ENCODE measurements at regions not wholly inside any gene's neighbourhood (a gene's known extent, or its start where the extent isn't known, plus 50 kb on each side); places are given as distances from the start of the nearest gene placed in this dataset.

DNA sequence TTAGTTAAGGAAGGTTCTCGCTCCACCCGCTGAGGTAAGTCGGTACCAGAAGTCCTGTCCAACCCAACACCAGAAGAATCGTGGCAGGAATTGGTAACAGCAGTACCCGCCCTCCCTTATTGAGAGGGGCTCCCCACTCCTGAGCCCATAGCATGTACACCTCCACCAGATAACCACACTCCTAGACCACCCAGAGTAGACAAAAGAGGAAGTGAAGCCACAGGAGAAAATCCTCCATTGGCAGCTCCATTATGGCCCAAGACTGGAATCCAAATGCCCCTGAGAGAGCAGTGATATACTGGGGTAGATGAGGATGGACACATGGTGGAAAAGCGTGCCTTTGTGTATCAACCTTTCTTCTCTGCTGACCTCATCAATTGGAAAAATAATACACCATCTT lies 106.1 kb upstream of the EPB41L4A start:
- no peaks in the 10 kb centered on the region for H3K9me3 ChIP-seq
- ATAC-seq, result no peak
- H3K36me3 ChIP-seq (replicated peaks in 1 of 2; ENCODE audit: insufficient read depth in 1 of 2, low read depth in 2 of 2), result no peaks in the 10 kb centered on the region
- DNase-seq, result no peak
- 90 to 97% methylated on average over 6 of the region's 6 CpGs for WGBS, 2 donors
- no peak for TF ChIP-seq POLR2A (IDR thresholded peaks at IDR 0.05)
- TF ChIP-seq, protein P1, sequence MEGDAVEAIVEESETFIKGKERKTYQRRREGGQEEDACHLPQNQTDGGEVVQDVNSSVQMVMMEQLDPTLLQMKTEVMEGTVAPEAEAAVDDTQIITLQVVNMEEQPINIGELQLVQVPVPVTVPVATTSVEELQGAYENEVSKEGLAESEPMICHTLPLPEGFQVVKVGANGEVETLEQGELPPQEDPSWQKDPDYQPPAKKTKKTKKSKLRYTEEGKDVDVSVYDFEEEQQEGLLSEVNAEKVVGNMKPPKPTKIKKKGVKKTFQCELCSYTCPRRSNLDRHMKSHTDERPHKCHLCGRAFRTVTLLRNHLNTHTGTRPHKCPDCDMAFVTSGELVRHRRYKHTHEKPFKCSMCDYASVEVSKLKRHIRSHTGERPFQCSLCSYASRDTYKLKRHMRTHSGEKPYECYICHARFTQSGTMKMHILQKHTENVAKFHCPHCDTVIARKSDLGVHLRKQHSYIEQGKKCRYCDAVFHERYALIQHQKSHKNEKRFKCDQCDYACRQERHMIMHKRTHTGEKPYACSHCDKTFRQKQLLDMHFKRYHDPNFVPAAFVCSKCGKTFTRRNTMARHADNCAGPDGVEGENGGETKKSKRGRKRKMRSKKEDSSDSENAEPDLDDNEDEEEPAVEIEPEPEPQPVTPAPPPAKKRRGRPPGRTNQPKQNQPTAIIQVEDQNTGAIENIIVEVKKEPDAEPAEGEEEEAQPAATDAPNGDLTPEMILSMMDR (IDR thresholded peaks at IDR 0.05), result no peak
- no peak overlapping the region for H3K27ac ChIP-seq
- no peaks in the 10 kb centered on the region for H3K4me1 ChIP-seq
- intact Hi-C loops (cut with DNase I), result no loop called here
- H3K27me3 ChIP-seq, result no peaks in the 10 kb centered on the region
- H3K4me3 ChIP-seq, result no peak overlapping the region

DNA sequence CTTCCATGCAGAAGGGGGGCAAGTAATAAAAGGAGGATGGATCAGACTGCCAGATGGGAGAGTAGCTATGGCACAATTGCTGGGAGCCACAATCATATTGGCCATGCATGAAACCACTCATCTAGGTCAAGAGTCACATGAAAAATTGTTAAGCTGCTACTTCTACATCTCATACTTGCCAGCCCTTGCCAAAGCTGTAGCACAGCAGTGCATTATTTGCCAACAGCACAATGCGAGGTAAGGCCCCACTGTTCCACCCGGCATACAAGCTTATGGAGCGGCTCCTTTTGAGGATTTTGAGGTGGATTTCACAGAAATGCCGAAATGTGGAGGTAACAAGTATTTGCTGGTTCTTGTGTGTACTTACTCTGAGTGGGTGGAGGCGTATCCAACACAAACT lies 109.9 kb upstream of the EPB41L4A start:
- no peaks in the 10 kb centered on the region for H3K9me3 ChIP-seq
- intact Hi-C loops (cut with DNase I), result no loop called here
- DNase-seq (no peak), ATAC-seq (no peak)
- no peak overlapping the region for H3K4me3 ChIP-seq
- H3K27me3 ChIP-seq, result no peaks in the 10 kb centered on the region
- no peaks in the 10 kb centered on the region for H3K36me3 ChIP-seq (replicated peaks in 1 of 2; ENCODE audit: insufficient read depth in 1 of 2, low read depth in 2 of 2)
- no peaks in the 10 kb centered on the region for H3K4me1 ChIP-seq
- TF ChIP-seq, protein P1 (IDR thresholded peaks at IDR 0.05), result no peak
- TF ChIP-seq POLR2A (IDR thresholded peaks at IDR 0.05), result no peak
- no peak overlapping the region for H3K27ac ChIP-seq
- WGBS, 2 donors, result 85% methylated on average over 5 of the region's 5 CpGs

DNA sequence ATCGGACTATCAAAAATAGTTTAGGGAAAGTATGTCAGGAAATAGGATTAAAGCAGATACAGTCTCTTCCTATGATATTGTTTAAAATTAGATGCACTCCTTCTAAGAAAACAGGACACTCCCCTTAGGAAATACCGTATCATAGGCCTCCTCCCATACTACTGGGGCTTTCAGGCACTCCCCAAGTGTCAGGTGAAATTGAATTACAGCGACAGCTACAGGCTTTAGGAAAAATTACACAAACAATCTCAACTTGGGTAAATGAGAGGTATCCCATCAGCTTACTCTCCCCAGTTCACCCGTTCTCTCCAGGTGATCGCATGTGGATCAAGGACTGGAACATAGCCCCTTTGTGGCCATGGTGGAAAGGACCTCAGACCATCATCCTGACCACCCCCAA lies 110.4 kb upstream of the EPB41L4A start:
- DNase-seq, result no peak
- no peak for TF ChIP-seq POLR2A (IDR thresholded peaks at IDR 0.05)
- TF ChIP-seq, protein P1 (IDR thresholded peaks at IDR 0.05), result peak in 4 of 7 experiments; percentile 36 to 49 (median 40)
- H3K9me3 ChIP-seq, result no peaks in the 10 kb centered on the region
- ATAC-seq, result no peak
- 36 to 51% methylated on average over 5 of the region's 5 CpGs for WGBS, 2 donors
- no peaks in the 10 kb centered on the region for H3K4me1 ChIP-seq
- no peak overlapping the region for H3K27ac ChIP-seq
- no peak overlapping the region for H3K4me3 ChIP-seq
- intact Hi-C loops (cut with DNase I), result no loop called here
- no peaks in the 10 kb centered on the region for H3K27me3 ChIP-seq
- H3K36me3 ChIP-seq (replicated peaks in 1 of 2; ENCODE audit: insufficient read depth in 1 of 2, low read depth in 2 of 2), result no peaks in the 10 kb centered on the region

DNA sequence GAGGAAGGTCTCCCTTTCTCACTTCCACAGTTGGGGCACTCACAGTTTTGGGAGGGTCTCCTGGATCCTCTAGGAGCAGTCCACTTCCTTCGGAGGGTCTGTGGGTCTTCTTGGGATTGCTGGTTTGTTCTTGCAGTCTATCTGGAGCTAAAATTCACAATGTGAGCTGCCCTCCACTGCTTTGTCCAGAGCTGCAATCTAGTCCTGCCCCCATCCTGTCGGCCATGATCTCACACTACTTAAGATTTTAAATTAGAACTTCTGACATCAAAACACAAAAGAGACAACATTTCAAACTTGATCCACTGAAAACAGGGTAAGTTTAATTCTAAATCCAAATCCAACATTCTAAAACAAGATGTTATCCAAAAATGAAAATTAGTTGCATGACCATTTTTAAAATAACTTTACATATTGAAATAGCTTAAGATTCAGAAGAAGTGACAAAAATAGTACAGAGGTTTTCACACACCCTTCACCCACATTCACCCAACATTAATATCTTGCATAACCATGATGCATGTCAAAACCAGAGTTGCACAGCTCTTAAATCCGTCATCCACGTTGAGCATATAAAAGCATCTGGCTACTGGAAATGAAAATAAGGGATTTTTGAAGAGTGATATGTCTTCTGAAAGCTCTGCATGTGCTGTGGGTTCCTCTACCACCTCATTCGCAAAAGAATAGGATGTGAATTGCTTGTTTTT lies 113.7 kb upstream of the EPB41L4A start:
- no peak for ATAC-seq

More for the DNA sequence above, 113.7 kb upstream of the EPB41L4A start:
- Histone ChIP-seq H3K36me3 (replicated peaks in 1 of 2; ENCODE audit: insufficient read depth in 1 of 2, low read depth in 2 of 2) (no peaks in the 10 kb centered on the region), H3K27ac (no peak overlapping the region), H3K27me3 (no peaks in the 10 kb centered on the region), H3K4me1 (no peaks in the 10 kb centered on the region), H3K4me3 (no peak overlapping the region), H3K9me3 (no peaks in the 10 kb centered on the region)
- intact Hi-C loops (cut with DNase I), result no loop called here
- TF ChIP-seq, protein P1 (IDR thresholded peaks at IDR 0.05), result no peak
- TF ChIP-seq POLR2A (IDR thresholded peaks at IDR 0.05), result no peak
- no peak for DNase-seq
- 75 to 79% methylated on average over 5 of the region's 5 CpGs for WGBS, 2 donors
